Esophagus (tissue), 2 donors: ENCODE measurements at regions not wholly inside any gene's neighbourhood (a gene's known extent, or its start where the extent isn't known, plus 50 kb on each side); places are given as distances from the start of the nearest gene placed in this dataset.

ENCODE experiments used
- H3K27ac ChIP-seq, 2 donors: one replicate each; pipeline ENCODE4 v1.5.1; 2013; ENCODE audit warnings: low read depth in 2 of 2, mild to moderate bottlenecking in 2 of 2, inconsistent platforms in 1 of 2, low read length in 1 of 2, moderate library complexity in 1 of 2
- H3K27me3 ChIP-seq, 2 donors: one replicate each; pipeline ENCODE4 v1.6.1; 2013; ENCODE audit warnings: low read length in 2 of 2, control low read depth in 1 of 2, mild to moderate bottlenecking in 1 of 2; ENCODE audit not compliant: insufficient read depth in 2 of 2, control insufficient read depth in 1 of 2
- H3K36me3 ChIP-seq, 2 donors: one replicate each; pipeline ENCODE4 v1.6.1; 2013; ENCODE audit warnings: low read length in 1 of 2; ENCODE audit not compliant: control insufficient read depth in 2 of 2, insufficient read depth in 2 of 2
- H3K4me1 ChIP-seq, 2 donors: one replicate each; pipeline ENCODE4 v1.6.1; 2013; ENCODE audit warnings: low read length in 1 of 2; ENCODE audit not compliant: control insufficient read depth in 2 of 2, insufficient read depth in 2 of 2
- H3K4me3 ChIP-seq, 2 donors: one replicate each; pipeline ENCODE4 v1.5.1; 2013; ENCODE audit warnings: low read length in 2 of 2, mild to moderate bottlenecking in 2 of 2, low read depth in 1 of 2, moderate library complexity in 1 of 2
- H3K9me3 ChIP-seq, 2 donors: one replicate each; pipeline ENCODE4 v1.6.1; 2013; ENCODE audit warnings: mild to moderate bottlenecking in 2 of 2, low read depth in 1 of 2, low read length in 1 of 2, moderate library complexity in 1 of 2; ENCODE audit not compliant: control insufficient read depth in 2 of 2, insufficient read depth in 1 of 2
- WGBS, 2 donors: extraction: QIAGEN DNeasy Blood & Tissue Kit; methylation state at CpG; one replicate each; pipeline ENCODE4 v1.1.7; 2013; 5-methylcytosine and 5-hydroxymethylcytosine counted together
- donor health status: healthy with polysubstance abuse.
- donor health status: Bipolar disorder and iron deficiency.

GRCh38 chr15:36365963-36366362, 213.5 kb upstream of the CDIN1 start:
- Histone ChIP-seq H3K27me3 (no peaks in the 10 kb centered on the region), H3K4me1 (no peaks in the 10 kb centered on the region), H3K27ac (no peak overlapping the region), H3K4me3 (no peak overlapping the region), H3K36me3 (no peaks in the 10 kb centered on the region), H3K9me3 (no peaks in the 10 kb centered on the region)
- 54 to 58% methylated on average over 2 of the region's 2 CpGs for WGBS, 2 donors

DNA sequence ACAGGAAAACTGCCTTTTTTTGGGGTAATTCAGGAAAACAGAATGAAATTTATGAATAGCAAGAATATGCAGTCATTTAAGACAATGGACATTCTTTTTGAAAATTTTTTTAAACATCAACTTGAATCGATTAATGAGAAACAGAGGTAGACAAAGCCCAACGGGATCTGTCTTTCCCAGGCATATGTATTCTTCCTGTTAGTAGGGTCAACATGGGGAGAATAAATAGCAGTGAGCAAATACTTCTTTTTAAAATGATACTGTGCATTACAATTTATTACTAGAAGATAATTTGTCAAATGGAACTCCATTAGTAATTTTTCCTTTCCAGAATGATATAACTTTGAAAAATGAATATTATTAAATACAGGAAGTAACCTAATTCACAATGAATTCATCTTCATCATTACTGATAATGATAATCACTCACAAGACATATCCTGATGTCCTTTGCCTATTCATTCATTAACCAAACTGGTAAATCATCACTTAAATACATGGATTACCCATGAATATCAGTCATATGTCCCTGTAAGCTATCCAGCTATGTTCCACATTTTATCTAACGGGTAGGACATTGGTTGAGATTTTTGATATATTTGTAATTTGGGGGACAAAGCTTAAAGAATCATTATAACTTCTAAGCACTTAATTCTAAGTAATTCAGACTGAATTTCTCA, 209.2 kb upstream of the CDIN1 start:
- no peaks in the 10 kb centered on the region for H3K4me1 ChIP-seq
- H3K4me3 ChIP-seq: no peak overlapping the region
- H3K9me3 ChIP-seq: no peaks in the 10 kb centered on the region
- H3K27me3 ChIP-seq: no peaks in the 10 kb centered on the region
- no peaks in the 10 kb centered on the region for H3K36me3 ChIP-seq
- WGBS, 2 donors: 62 to 67% methylated on average over 3 of the region's 3 CpGs
- H3K27ac ChIP-seq: no peak overlapping the region

DNA sequence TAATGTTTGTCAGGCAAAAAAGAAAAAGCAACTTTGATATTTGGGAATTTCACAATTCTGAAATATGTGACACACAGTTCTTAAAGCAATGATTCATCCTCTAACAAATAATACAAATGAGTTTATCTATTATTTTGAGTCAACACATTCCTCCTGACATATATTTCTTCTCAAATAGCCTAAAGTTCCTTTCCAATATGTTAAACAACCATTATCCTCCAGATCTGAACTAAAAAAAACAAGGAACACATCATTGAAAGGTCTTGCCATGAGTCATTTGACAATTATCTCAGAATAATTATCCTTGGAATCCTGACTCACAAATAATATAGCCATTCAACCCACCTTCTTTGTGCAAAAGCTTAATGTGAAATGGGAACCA, 208.7 kb upstream of the CDIN1 start:
- H3K4me1 ChIP-seq: no peaks in the 10 kb centered on the region
- H3K36me3 ChIP-seq: no peaks in the 10 kb centered on the region
- no peaks in the 10 kb centered on the region for H3K9me3 ChIP-seq

GRCh38 chr15:36371509-36371908, 207.9 kb upstream of the CDIN1 start:
- Histone ChIP-seq H3K4me3 (no peak overlapping the region), H3K27me3 (no peaks in the 10 kb centered on the region), H3K4me1 (no peaks in the 10 kb centered on the region), H3K36me3 (no peaks in the 10 kb centered on the region), H3K27ac (no peak overlapping the region), H3K9me3 (no peaks in the 10 kb centered on the region)

More for the DNA sequence above, 208.7 kb upstream of the CDIN1 start:
- H3K27ac ChIP-seq: no peak overlapping the region
- H3K4me3 ChIP-seq: no peak overlapping the region
- no peaks in the 10 kb centered on the region for H3K27me3 ChIP-seq

DNA sequence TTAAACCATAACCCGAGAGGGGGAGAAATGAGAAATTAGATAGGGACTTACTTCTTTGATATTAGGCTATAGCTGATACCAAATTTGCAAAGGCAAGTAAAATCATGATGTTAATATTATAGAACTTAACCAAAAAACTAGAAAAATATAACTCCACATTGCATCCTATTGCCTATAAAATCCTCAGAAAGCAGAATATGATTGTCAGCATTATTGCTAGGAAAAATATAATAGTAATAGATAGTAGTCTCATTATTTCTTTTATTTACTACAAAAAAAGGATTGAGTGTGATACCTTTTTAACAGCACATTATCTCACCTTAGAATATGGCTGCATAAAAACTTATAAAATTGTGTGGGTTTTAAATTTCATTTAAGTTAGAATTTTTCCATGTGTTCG, 206.5 kb upstream of the CDIN1 start:
- Histone ChIP-seq H3K4me1 (no peaks in the 10 kb centered on the region), H3K36me3 (no peaks in the 10 kb centered on the region), H3K27ac (no peak overlapping the region), H3K27me3 (no peaks in the 10 kb centered on the region), H3K9me3 (no peaks in the 10 kb centered on the region), H3K4me3 (no peak overlapping the region)
- 74 to 84% methylated on average over 2 of the region's 2 CpGs for WGBS, 2 donors

- Histone ChIP-seq H3K27me3 (no peaks in the 10 kb centered on the region), H3K4me1 (no peaks in the 10 kb centered on the region), H3K27ac (no peak overlapping the region), H3K36me3 (no peaks in the 10 kb centered on the region), H3K4me3 (no peak overlapping the region), H3K9me3 (no peaks in the 10 kb centered on the region)
- 40 to 42% methylated on average over 3 of the region's 3 CpGs for WGBS, 2 donors
Observed at GRCh38 chr15:36373550-36373949, 205.9 kb upstream of the CDIN1 start.

- Histone ChIP-seq H3K4me3 (no peak overlapping the region), H3K27ac (no peak overlapping the region), H3K27me3 (no peaks in the 10 kb centered on the region), H3K9me3 (no peaks in the 10 kb centered on the region), H3K36me3 (no peaks in the 10 kb centered on the region), H3K4me1 (no peaks in the 10 kb centered on the region)
Observed at GRCh38 chr15:36389107-36389506, 190.3 kb upstream of the CDIN1 start.

DNA sequence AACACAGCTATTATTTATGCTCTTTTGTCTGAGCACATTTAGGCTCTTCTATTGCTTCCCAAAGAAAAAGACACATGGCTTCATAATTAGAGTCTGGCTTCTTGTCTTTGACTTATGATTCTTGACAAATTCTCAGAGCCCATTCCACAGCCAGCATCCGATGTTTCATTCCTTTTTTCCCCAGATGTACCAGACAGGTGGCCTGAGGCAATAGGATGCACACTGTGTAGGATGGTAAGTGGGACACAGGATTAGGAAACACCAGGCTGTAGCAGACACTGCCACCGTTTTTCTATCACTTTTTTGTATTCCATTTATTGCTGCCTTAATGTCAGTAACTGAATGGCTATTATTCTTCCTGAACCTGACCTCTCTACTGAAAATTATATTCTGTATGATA, 188.9 kb upstream of the CDIN1 start:
- H3K27me3 ChIP-seq: no peaks in the 10 kb centered on the region
- no peak overlapping the region for H3K27ac ChIP-seq
- WGBS, 2 donors: 74 to 82% methylated on average over 2 of the region's 2 CpGs
- no peak overlapping the region for H3K4me3 ChIP-seq
- no peaks in the 10 kb centered on the region for H3K4me1 ChIP-seq
- H3K36me3 ChIP-seq: no peaks in the 10 kb centered on the region
- H3K9me3 ChIP-seq: no peaks in the 10 kb centered on the region

DNA sequence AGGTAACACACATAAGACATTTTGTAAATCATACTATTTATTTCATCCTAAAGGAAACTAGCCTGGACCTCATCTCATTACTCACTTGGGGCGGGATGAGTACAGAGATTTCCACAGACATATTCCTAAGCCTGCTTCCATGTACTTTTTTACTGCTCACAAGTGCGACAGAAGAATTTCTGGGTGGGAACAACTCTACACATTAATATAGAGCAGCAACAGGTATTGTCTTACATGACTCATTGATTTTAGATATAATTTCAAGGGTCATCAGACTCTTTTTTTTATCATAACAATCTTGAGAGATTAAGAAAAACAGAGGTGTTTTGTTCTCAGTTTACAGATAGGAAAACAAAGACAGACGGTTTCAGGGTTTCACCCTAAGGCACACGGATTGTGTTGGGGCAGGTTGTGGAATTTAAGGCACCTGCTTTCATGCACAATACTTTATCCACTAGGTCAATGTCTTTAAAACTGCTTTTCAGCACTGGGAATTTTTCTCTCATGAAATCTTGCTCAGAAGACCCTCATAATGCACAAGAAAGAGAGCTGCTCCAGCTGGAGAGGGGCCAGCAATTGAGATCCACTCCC, 186.7 kb upstream of the CDIN1 start:
- no peak overlapping the region for H3K4me3 ChIP-seq
- no peaks in the 10 kb centered on the region for H3K27me3 ChIP-seq
- H3K36me3 ChIP-seq: no peaks in the 10 kb centered on the region
- H3K4me1 ChIP-seq: no peaks in the 10 kb centered on the region
- no peaks in the 10 kb centered on the region for H3K9me3 ChIP-seq
- WGBS, 2 donors: 47 to 50% methylated on average over 4 of the region's 4 CpGs
- no peak overlapping the region for H3K27ac ChIP-seq

GRCh38 chr15:36398212-36398611, 181.2 kb upstream of the CDIN1 start:
- Histone ChIP-seq H3K27ac (no peak overlapping the region), H3K4me3 (no peak overlapping the region), H3K36me3 (no peaks in the 10 kb centered on the region), H3K9me3 (no peaks in the 10 kb centered on the region), H3K27me3 (no peaks in the 10 kb centered on the region), H3K4me1 (no peaks in the 10 kb centered on the region)
- 88 to 94% methylated on average over 3 of the region's 3 CpGs for WGBS, 2 donors
